Chondrocyte (in vitro differentiated cells): ENCODE measurements at regions not wholly inside any gene's neighbourhood (a gene's known extent, or its start where the extent isn't known, plus 50 kb on each side); places are given as distances from the start of the nearest gene placed in this dataset.

ENCODE experiments used
- DNase-seq: peaks from one replicate; pipeline ENCODE4 v3.0.0; 2021; ENCODE audit warnings: mixed read lengths, low spot score
- H3K27ac Mint-ChIP-seq: one replicate; pipeline ENCODE4 v1.8.0; 2021; ENCODE audit warnings: mild to moderate bottlenecking, moderate library complexity, mixed read lengths; ENCODE audit not compliant: unreplicated experiment
- H3K27me3 Mint-ChIP-seq: 2 replicates; pipeline ENCODE4 v1.8.0; 2021; ENCODE audit warnings: low read depth, mixed read lengths
- H3K36me3 Mint-ChIP-seq: 2 replicates; pipeline ENCODE4 v1.8.0; 2021; ENCODE audit warnings: low read depth, mixed read lengths
- H3K4me1 Mint-ChIP-seq: 2 replicates; pipeline ENCODE4 v1.8.0; 2021; ENCODE audit warnings: low read depth, mild to moderate bottlenecking, mixed read lengths
- H3K4me3 Mint-ChIP-seq: one replicate; pipeline ENCODE4 v1.8.0; 2021; ENCODE audit warnings: mild to moderate bottlenecking, moderate library complexity, mixed read lengths; ENCODE audit not compliant: unreplicated experiment
- H3K9me3 Mint-ChIP-seq: 2 replicates; pipeline ENCODE4 v1.8.0; 2021; ENCODE audit warnings: low read depth, mixed read lengths
- CTCF ChIP-seq: fragments of 200-600 bp; sonication (generic); IDR thresholded peaks from 2 replicates; pipeline ENCODE4 v1.5.0; 2021; ENCODE audit warnings: antibody characterized with exemption, mild to moderate bottlenecking, moderate library complexity

DNA sequence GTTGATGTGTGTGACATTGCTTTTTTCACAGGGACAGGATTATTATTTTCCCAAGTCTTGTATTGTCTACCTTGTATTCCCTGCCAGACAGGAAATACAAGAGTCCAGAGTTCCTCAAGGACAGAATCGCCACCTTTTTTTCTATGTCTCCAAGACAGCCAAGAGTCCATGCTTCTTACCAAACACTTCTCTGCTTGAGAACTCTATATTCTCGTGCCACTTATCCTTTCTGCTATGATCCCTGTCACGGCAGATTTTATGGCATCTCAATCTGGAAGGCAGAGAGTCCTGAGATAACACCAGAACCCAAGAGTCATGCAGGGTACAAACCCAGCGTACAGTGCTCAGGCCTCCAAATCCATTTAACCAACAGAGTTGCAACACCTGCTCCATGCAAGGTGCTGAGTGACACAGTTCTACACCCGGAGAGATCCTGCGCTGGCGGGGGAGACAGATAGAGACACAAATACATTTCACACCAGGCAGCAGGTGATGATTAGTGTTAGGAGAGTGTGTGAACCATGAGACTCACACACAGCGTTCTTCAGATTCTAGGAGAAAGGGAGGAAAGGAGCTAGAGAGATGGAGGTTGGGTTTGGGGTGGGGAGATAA is 107.6 kb downstream of the NAV1 start:
- no peaks in the 10 kb centered on the region for H3K27me3 Mint-ChIP-seq
- H3K27ac Mint-ChIP-seq = peak overlapping the region; percentile 18
- no peak for TF ChIP-seq CTCF
- H3K4me1 Mint-ChIP-seq = peaks cover 44% of the 10 kb centered on the region
- no peak for DNase-seq
- peaks cover 7% of the 10 kb centered on the region for H3K36me3 Mint-ChIP-seq
- H3K9me3 Mint-ChIP-seq = no peaks in the 10 kb centered on the region
- peak overlapping the region; percentile 11 for H3K4me3 Mint-ChIP-seq

- Mint-ChIP-seq H3K4me3 (peak overlapping the region; percentile 88), H3K27me3 (no peaks in the 10 kb centered on the region), H3K9me3 (no peaks in the 10 kb centered on the region), H3K27ac (no peak overlapping the region), H3K36me3 (peaks cover 7% of the 10 kb centered on the region), H3K4me1 (peaks cover 50% of the 10 kb centered on the region)
- no peak for TF ChIP-seq CTCF
- DNase-seq = no peak
Measured at GRCh38 chr1:201647094-201647493, 108.2 kb downstream of the NAV1 start.

GRCh38 chr1:201647722-201648065 is 108.8 kb downstream of the NAV1 start:
- peaks cover 56% of the 10 kb centered on the region for H3K4me1 Mint-ChIP-seq
- H3K27ac Mint-ChIP-seq = peak overlapping the region; percentile 82
- peak overlapping the region; percentile 88 for H3K4me3 Mint-ChIP-seq
- H3K9me3 Mint-ChIP-seq = no peaks in the 10 kb centered on the region
- no peak for TF ChIP-seq CTCF
- H3K36me3 Mint-ChIP-seq = peaks cover 7% of the 10 kb centered on the region
- no peak for DNase-seq
- no peaks in the 10 kb centered on the region for H3K27me3 Mint-ChIP-seq

DNA sequence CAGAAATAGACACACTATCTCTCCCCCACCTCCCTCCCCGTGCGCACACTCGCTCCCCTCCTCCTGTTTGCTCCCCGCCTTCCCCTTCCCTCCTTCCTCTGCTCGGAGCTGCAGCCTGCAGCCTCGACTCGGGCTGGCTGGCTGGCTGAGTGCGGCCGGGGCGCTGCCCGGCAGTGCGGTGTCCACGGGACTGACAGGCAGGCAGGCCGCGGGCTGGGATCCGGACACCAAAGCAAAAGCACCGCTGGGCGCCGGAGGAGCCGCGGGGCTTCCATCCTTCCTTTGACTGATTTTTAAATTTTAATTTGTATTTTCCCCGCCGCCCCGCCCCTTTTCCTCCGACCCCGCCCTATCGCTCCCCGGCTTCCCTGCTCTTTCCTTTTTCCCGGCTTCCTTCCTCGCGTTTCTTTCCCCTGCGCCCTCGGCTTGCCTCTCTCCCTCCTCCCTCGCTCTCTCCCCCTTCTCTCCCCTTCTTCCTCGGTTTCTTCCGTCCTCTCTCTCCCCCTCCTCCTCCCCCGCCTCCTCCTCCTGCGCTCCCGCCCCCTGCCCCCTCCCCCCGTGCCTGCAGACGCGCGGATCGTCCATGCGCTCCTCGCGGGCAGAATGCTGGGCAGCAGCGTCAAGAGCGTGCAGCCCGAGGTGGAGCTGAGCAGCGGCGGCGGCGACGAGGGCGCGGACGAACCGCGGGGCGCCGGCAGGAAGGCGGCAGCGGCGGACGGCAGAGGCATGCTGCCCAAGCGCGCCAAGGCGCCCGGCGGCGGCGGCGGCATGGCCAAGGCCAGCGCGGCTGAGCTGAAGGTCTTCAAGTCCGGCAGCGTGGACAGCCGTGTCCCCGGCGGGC is 109.4 kb downstream of the NAV1 start:
- Mint-ChIP-seq H3K36me3 (peaks cover 7% of the 10 kb centered on the region), H3K4me3 (peak overlapping the region; percentile 88), H3K4me1 (peaks cover 62% of the 10 kb centered on the region), H3K9me3 (no peaks in the 10 kb centered on the region), H3K27ac (peak overlapping the region; percentile 82), H3K27me3 (no peaks in the 10 kb centered on the region)
- peak; percentile 4 for TF ChIP-seq CTCF
- DNase-seq = no peak

GRCh38 chr1:201648907-201649721 is 110.2 kb downstream of the NAV1 start:
- Mint-ChIP-seq H3K27me3 (no peaks in the 10 kb centered on the region), H3K4me3 (peak overlapping the region; percentile 88), H3K4me1 (peaks cover 64% of the 10 kb centered on the region), H3K9me3 (no peaks in the 10 kb centered on the region), H3K36me3 (peaks cover 4% of the 10 kb centered on the region), H3K27ac (peak overlapping the region; percentile 88)
- no peak for DNase-seq
- no peak for TF ChIP-seq CTCF
